GM19023 (cell line): ENCODE measurements at regions not wholly inside any gene's neighbourhood (a gene's known extent, or its start where the extent isn't known, plus 50 kb on each side); places are given as distances from the start of the nearest gene placed in this dataset.
A peak's percentile ranks its signal among the peaks of the same experiment; 100 is the strongest.

ENCODE experiments used
- ATAC-seq: cut with Tn5 transposase; IDR thresholded peaks from one replicate; pipeline ENCODE4 v1.9.1; 2021; ENCODE audit warnings: mild to moderate bottlenecking, moderate library complexity; ENCODE audit not compliant: unreplicated experiment

DNA sequence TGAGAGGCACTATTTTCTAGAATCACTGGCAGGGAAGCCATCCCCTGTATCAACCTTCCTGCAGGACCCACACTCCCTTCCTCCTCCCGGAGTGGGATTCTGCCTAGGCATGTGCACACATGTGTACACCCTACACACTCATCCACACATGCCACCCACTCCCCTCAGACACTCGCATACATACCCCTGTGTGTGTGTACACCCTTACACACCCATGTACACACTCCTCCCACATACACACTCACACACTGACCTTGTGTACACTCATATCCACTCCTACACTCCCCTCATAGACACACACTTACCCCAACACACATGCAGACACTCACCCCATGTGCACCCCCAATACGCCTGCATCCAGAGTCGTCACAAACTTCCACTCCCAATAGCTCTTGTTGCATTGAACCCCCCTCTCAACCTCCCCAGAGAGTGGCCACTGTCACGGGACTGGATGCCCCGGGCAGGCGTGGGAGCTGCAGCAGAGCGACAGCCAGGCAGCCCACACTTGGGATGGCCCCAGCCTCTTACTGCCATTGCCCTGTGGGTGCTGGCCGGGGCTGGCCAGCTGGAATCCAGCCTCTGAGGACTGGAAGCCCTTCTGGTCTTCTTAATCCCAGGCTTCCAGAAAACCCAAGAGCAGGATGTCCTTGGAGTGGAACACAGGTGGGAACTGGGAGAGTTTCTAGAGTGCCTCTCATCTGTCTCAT is 251.0 kb downstream of the LOXHD1 start:
- no peak for ATAC-seq

GRCh38 chr18:46406539-46406932 is 250.5 kb downstream of the LOXHD1 start:
- no peak for ATAC-seq

- ATAC-seq = no peak
Observed at GRCh38 chr18:46407486-46408166, 249.4 kb downstream of the LOXHD1 start.

GRCh38 chr18:46408334-46408987 is 248.6 kb downstream of the LOXHD1 start:
- ATAC-seq = no peak

DNA sequence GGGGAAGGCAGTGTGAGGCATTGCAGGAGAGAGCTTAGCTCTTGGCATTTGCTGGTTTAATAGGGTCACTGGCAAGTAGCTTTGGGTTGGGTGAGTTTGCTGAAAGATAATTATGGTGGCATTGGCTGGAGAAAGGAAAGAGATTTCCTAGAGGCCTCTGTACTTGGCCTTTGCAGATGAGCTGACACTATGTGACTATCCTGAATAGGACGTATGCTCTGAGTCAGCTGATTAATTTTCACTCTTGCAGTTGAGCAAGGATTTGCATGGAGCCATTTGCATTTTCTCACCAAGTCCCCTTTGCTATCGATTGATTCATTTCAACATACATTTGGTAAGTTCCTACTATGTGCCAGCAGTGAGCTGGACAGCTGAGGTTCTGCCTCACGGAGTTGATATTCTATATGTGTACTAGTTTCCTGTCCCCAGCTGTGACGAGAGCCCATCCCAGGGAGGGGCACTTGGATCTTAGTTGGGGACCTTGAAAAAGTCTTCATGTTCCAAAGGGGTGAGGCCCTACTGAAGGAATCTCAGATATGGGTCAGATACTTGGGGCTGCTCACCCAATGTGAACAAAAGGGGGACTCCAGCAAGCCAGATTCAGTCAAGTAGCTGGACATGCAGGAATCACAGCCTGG is 245.7 kb downstream of the LOXHD1 start:
- ATAC-seq = no peak

GRCh38 chr18:46411867-46412690 is 244.9 kb downstream of the LOXHD1 start:
- no peak for ATAC-seq

DNA sequence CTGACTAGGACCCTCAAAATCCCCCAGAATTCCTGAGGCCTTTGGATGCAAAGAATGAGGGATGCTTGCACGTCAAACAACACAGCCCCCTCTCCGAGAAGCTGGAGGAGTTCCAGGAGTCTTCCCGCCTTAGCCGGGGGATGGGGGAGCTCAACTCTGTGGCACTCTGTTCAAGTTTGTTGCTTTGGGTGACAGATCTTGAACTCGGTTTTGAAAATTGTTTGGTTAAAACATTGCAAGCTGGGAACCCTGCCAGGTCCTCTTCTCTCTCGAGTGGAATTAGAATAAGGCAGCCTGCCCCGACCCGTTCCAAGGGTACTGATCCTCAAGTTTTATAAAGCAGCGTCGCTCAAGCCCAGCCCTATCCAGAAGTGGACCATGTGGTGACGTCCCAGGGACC is 244.1 kb downstream of the LOXHD1 start:
- no peak for ATAC-seq

DNA sequence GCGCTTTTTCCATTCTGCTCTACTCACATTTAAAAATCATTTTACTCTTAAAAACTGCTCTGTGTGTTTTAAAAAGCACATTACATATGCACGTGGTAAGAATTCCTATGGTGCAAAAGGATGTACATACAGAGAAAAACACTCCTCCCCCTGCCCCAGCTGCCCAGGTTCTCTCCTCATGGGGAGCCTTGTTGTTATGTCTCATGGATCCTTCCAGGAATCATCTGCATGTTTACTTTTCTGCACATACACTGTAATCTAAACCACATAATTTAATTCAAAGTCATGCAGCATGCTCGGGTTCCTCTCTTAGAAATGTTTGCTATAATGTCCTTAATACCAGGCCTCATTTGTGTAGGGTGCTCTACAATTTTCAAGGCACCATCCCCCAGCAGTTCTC is 243.3 kb downstream of the LOXHD1 start:
- no peak for ATAC-seq

GRCh38 chr18:46414863-46415262 is 242.2 kb downstream of the LOXHD1 start:
- no peak for ATAC-seq

- ATAC-seq = no peak
Observed at GRCh38 chr18:46415532-46416252, 241.3 kb downstream of the LOXHD1 start.

- peak; percentile 58 for ATAC-seq
Observed at GRCh38 chr18:46416706-46417638, 240.0 kb downstream of the LOXHD1 start.

DNA sequence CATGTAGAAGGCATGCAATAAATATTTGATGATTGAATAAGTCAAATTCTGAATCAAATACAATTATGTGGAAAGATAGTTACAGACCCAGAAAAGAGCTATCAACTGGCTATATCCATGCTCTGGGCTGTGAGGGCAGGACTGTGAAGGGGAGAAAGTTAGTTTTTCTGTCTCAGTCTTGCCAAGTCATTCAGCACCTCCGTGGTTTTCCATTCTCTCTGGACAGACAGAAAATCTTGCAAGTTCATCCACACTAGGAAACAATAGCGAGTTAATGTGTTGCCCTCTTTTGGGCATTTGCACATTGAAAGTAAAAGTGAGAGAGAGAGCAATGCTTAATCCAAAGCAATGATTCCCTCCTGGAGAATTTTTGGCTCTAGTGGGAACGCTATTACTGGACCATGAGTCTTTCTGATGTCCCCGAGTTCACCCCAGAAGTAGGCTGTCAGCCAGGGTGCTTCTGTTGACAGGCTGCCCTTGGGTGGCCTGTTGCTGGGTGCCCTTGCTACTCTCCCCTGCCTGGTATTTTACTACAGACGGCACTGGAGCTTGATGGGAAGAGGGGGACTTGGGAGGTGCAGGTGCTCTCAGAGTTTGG is 238.3 kb downstream of the LOXHD1 start:
- ATAC-seq = no peak

GRCh38 chr18:46419391-46420141 is 237.5 kb downstream of the LOXHD1 start:
- no peak for ATAC-seq

DNA sequence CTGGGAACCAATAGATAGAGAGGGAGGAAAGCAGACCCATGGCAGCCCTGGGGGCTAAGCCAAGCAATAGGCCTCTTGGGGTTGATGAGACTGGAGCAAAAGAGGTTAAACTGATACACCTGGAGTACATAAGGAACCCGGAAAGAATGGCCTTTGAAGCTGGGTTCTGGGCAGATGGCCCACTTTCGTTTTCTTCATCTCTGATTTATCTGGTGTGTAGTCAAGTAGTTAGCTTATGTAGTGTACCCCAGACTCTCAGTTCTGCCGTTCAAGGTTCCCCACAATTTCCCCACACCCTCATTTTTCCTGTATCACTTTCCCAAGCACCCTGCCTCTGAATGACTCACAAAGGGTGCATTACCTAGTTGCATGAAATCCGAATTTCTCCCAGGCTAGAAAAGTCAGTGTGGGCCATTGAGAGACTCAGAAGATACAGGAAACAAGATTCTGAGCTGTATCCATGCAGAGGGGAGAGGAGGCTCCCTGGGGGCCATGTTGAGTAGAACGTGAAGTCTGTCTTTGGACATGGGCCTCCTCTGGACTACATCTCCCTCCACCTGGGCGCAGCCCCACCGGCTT is 235.0 kb downstream of the LOXHD1 start:
- no peak for ATAC-seq

GRCh38 chr18:46422552-46423055 is 234.4 kb downstream of the LOXHD1 start:
- ATAC-seq = no peak

DNA sequence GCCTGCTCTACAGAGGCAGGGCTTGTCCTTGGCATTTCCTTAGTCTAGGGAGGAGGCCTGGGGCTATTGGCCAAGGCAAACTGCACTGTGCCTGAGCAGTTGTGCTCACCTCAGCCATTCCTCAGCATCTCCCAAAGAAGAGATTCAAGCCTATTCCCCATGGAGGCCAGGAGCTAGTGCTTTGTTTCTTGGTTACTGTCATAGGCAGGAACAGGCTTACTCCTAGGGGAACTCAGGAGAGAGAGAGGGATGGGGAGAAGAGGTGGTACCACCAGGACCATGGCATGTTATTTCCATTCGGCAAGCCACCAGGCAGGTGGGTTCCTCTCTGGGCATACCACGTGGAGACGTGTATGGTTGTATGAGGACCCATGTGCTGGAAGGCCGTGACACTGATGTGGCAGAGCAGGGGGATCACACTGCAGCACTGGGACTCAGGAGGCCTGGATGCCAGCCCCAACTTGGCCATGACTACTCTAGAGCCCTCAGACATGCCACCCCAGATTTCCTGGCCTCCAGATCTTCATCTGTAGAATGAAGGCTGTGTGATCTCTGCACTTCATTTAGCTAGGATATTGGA is 233.7 kb downstream of the LOXHD1 start:
- no peak for ATAC-seq

DNA sequence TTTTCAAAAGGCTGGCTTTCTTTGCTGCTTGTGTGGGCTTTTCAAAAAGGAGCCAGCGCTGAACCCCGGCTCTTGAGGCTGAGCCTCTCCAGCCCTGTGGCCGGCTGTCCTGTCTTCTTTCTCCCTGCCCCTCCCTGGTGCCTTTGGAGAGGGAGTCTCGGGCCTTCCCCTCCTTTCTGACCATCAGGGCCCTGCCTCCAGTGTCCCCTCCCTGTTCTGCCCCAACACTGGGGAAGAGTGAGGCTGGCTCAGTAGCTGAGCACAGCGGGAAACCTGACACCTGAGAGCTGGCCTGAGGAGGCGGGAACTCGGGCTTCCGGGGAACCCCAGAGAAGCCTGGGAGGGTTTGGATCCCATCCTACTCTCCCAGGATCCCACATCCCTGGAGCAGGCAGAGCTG is 232.1 kb downstream of the LOXHD1 start:
- ATAC-seq = no peak
